Activated CD8-positive, alpha-beta memory T cell treated with anti-CD3 and anti-CD28 coated beads, Interleukin-2, amount 50 U/mL, for 48 hours (primary cell): ENCODE measurements at regions not wholly inside any gene's neighbourhood (a gene's known extent, or its start where the extent isn't known, plus 50 kb on each side); places are given as distances from the start of the nearest gene placed in this dataset.

Experiments used
- DNase-seq: peaks from one replicate; pipeline ENCODE4 v3.0.0-alpha.2; 2020

DNA sequence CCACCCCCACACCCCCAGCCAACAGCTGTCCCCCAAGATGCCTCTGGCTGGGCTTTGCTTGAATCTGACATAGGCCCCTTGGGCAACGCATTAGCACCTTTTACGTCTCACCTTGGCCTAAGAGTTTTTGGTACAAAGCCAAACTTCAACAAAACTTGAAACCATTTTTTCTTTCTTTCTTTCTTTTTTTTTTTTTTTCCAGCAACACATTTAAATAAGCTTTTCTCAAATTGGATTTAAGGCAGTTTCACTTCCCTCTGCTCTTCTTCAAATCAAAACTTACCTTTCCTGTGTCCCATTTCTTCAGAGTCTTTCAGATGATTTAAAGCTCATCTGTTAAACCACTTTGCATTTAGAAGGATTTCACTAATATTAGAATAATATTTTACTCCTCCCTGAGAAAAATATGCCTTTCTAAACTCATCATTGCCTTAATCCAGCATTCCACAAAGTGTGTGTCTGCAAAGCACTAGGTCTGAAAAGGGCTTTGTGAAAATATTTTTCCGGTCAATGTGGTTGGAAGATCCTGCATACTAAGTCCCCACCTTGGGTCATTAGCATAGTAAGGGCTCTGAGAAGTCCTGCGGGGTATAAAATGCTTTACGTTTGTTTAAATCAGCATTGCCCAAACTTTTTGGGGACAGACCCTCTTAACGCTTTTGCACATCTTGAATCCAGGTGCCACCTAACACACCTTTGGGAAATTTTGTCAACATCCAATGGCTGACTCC is 217.0 kb downstream of the TLE3 start:
- no peak for DNase-seq

DNA sequence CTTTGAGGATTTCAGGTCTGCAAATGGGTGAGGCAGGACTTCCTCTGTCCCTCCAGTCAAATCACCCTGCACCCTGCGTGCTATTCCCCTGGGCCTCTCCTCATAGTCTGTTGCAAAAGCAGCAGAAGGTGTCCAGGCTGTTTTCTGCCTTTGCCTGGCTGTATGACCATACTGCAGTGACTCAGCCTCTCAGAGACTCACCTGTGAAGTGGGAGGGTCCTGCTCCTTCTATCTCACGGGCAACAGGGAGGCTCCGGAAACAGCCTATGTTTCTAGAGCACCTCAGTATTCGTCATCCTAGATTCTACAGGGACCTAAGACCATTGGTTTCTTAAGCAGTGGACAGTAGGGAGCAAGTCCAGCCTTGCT is 216.4 kb downstream of the TLE3 start:
- DNase-seq = no peak

DNA sequence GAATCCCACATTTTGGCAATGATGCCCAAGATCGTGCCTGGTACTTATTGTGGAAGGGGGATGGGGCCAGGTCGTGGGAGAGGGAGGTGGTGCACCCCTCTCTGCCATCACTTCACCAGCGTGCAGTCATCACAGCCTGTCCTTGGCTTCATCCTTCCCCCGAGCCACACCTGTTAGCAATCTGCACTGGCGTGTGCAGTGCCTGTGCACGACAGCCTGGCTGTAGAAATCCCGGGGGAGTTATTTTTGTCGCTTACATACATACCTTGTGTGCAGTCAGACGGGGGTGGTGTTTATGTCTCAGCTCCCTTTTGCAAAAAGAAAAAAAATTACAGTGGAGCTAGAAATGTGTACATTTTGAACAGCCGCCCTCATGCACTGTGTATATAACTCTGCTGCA is 216.0 kb downstream of the TLE3 start:
- DNase-seq = no peak

DNA sequence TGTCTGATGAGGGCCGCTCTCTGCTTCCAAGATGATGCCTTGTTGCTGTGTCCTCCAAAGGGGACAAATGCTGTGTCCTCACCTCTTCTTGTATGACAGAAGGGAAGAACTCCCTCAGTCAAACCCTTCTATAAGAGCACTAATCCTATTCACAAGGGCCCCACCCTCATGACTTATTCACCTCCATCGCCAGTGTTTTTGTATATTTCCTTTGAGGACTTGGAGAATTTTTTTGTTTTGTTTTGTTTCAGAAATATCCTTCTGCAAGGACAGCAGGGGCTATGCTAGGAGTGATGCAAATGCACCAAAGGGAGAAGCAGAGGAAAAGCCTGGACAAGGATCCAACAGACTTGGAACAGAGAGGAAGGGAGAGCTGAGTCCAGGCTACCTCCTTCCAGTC is 214.4 kb downstream of the TLE3 start:
- no peak for DNase-seq

DNA sequence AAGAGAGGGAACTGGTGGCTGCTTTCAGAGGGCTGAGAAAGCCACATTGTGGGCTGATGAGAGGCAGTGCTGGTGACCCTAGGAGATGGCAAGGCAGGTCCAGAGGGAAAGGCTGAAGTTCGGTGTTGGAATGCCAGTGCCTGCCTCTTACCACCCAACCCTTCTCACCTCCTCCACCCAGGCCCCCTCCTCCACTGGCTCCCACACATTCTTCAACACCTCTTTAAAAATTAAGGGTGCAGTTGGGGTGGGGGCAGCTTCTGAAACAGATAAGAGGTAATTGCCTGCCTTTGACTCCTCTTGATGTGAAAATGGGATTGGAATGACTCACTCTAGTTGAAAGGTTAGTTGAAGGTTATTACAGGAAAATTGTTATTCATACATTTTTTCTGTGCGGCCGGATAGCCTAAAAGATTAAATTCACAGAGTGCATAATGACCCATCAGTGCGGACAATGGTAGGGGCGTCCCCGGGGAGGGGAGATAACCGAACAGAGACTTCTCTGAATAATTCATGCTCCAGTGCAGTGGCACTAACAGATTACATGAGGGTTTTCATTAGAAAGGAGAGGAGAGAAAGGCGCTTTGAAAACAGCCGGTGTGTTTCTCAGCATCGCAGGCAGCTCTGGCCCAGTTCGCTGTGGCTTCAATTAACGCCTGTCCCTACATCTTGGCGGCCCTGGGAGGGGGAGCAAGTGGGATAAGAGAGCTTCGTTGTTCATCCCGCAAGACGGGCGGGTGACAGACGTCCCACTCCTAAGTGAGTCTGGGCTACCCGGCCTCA is 212.4 kb downstream of the TLE3 start:
- DNase-seq = no peak

DNA sequence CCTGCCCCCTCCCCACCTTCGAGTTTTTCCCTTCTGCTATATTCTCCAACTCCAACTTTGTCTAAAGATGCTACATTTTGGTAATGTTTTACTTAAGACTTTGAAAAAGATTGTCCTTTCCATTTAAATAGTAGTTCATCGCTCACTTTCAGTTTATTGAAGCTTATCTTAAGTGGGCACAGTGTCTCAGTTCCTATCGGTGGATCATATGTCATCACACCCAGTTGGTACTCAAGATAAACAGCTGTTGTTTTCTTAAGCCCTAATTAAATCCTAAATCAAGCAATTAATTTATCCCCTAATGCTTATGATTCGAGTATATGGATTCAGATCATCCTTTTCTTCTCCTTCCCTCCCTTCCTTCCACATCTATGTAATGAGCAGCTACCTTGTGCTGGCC is 210.7 kb downstream of the TLE3 start:
- DNase-seq = no peak

DNA sequence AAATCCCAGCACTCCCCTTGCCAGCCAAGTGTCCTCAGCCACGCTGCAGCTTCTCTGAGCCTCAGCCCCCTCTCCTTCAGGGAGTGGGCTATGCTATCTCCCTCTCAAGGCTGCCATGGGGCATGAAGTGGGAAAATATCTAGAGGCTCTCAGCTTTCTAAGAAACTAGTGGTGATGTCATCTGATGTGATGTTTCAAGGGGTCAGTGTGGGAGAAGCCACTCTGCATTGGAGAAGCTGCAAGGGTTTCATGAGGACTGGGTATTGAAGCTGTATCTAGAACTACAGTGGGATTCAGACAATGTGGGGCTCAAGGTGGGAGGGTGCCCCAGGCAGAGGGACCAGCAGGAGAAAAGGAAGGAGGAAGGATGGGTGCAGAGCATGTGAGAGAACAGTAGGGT is 210.2 kb downstream of the TLE3 start:
- no peak for DNase-seq

DNA sequence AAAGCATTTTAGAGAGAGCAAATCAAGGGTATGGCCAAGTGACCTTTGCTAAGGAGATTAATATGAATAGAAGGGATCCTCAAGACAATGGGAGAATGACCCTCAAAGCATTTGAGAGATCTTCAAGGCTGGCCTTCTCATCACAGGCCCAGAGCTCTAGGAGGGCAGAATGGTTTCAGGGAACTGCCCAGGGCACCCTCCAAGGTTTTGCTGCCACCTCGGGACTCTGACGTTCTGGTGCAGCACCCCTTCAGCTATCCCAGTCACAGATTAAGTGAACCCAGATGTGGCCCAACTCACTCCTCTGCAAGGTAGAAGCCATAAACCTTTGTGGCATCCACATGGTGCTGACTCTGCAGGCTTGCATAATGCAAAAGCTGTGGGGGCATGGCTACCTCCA is 209.3 kb downstream of the TLE3 start:
- DNase-seq = no peak

DNA sequence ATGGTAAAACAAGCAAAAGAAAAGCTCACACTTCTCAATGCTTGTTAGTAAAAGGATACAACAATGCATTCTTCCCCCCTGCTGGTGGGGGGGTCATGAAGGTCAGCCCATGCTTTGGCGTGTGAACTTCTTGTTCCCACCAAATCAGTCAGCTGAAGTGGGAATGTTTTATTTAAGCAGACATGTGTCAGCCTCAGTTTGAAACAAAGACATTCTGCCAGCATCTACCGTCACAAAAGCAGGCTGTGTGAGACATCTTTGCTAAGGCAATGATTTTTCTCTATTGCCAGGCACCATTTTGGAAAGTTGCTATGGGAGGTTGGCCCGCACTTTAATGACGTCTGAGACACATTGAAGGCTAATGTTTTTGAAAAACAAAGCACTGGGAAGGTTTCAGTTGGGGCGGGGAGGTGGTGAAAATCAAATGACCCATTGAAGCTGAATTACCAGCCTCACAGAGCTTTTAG is 206.6 kb downstream of the TLE3 start:
- no peak for DNase-seq

DNA sequence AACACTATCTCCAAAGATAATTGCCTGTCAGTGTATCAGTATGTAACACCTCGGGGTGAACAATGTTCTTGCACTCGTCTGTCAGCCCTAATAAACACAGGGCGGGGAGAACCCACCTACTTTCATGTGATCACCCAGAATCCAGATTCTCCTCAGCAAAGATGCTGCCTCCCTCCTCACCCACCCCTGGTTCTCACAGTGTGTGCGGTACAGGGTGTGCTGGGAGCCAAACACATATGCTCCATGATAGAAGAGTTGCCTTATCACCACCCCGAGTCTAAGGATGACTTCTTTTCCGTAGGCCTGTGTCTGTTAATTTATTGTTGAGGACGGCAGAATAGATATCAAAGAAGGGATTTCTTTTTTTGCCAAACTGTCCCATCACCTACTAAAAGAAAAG is 206.1 kb downstream of the TLE3 start:
- no peak for DNase-seq

DNA sequence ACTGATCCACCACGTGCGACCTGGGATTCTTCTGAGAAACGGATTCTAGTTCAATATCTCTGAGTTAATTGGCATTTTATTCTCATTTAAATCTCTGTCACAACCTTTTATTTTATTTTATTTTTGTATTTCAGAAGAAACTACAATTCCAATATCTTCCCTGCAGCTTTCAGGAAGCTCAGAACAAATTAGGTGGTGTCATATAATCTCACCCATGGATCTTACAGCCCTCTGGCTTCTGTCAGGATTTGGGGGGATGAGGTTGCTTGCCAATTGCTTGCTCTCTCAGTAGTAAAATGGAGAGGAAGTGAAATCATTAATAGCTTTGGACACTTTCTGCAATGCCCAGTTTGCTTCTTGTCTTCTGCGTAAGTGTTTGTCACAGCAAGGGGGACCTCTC is 205.4 kb downstream of the TLE3 start:
- DNase-seq = no peak

DNA sequence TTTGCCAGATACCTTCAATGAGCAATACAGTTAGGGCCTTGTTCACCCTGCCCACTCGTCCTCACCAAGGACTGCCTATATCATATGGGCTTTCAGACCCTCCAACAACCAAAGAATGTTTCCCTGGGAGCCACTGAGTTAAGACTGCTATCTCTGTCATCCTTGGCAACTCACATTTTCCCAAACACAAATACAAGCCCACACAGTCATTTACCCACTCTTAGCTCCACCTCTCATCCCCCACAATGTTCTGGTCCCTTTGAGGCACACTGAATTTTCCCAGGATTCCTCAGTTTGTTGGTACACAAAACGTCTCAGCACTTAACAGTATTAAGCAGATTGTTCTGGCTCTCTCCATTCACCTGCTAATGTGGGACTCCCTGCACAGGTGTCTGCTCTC is 204.6 kb downstream of the TLE3 start:
- DNase-seq = no peak

DNA sequence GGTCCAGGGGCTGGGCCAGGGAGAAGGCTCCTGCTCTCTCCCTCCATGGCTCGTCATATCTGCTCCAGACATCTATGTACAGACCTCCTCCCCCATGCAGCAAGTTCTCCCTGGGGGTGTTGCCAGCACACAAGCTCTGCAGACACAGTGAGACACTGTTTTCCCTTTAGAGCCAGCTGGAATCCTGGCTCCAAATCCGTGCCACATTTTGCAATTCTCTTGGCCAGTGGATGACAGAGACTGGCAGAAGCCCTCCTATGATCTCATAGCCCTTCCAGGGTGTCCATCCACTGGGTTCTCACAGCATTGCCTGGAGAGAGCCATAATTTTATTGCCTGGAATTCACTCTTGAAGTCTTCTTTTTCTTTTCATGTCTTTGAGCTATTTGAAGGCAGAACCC is 203.9 kb downstream of the TLE3 start:
- DNase-seq = no peak

DNA sequence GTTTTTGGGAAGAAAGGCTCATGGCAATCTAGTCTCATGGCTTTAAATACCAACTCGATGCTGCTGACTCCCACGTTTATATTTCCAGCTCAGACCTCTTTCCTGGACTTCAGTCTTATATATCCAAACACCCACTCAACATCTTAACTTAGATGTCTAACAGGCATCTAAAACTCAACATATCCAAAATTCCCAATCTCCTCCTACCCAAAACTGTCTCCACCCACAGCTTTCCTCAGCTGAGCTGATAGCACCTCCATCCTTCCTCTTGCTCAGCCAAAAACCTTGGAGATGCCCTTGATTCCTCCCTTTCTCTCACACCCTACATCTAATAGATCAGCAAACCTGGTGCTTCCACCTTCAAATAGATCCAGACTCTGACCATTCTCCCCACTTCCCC is 202.5 kb downstream of the TLE3 start:
- no peak for DNase-seq

DNA sequence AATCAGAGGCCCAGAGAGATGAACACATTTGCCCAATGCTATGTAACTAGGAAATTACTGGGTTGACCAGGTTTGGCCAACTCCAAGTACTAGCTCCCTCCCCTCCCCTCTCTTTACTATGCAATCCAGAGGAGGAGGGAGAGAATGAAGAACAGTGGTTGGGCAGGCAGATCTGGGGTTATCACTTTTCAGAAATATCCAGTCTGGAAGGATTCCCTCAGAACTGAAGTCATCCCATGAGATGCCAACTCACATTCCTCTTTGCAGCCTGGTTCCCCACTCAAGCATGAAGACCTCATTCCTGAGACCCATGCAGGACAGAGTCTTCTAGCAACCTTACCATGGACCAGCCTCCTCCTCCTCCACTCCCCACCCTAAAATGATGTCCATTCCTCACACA is 201.1 kb downstream of the TLE3 start:
- DNase-seq = no peak

DNA sequence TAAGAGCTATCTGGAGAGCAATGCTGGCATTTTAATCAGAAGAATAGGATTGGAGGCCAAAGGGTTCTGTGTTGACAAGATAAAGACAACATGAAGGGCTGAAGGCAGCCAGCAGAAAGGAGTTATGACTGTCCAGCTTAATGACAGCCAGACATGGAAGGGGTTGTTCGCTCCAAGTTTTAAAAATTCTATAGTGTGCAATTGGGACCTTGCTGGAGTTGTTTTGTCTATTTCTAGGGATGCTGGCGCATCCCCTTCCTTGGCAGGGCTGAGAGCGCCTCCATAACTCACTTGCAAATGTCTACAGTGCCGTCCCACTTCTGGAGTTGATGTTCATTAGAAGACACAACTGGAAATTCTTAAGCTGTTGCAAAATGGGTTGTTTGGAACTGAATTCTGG is 200.7 kb downstream of the TLE3 start:
- no peak for DNase-seq

DNA sequence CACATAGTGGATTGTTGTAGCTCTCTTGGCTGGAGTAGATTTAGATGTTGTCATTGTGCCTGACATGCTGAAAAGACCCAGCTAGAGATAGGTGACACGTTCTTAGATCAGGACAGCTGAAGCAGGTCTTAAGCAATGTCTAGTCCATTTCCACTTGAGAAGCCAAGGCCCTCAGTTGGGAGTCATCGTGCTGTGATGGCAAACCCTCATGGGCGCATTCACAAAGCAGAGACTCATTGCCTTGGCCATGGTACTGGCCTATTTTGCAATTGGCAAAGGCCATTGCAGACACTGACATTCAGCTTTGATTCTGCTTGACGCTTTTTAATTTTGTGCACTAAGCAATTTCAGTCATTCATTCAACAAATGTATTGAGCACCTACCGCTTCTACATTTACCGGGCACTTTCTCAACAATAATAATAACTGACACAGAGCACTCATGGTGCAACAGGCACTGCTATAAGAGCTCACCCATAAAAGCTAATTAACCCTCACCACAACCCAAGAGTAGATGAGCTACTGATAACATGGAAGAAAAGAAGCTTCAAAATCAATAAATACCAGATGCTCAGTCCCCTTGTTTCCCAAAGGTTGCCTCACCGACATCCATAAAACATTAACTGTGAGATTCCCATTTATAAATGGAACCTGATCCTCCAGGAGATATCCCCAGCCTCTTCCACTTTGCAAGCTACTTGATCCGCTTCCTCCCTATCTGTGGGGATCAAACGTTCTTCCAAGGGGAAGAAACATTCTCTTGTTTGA is 200.1 kb downstream of the TLE3 start:
- no peak for DNase-seq

DNA sequence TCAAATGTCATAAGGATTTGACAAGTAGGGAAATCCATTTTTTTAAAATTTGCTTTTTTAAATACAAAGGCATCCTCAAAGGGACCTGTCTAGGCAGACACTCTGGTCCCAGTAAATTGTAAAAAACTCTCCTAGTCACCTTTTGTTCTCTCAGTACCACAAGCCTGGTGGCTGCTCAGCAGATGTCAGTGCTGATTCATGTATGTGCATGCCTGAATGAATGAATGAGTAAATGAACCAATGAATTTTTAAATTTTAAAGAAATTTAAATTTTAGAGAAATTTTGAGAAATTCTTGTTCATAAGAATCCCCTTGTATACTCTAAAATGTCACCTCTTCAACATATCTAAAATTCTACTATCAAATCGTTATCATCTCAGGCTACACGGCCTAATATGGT is 199.5 kb downstream of the TLE3 start:
- DNase-seq = no peak

DNA sequence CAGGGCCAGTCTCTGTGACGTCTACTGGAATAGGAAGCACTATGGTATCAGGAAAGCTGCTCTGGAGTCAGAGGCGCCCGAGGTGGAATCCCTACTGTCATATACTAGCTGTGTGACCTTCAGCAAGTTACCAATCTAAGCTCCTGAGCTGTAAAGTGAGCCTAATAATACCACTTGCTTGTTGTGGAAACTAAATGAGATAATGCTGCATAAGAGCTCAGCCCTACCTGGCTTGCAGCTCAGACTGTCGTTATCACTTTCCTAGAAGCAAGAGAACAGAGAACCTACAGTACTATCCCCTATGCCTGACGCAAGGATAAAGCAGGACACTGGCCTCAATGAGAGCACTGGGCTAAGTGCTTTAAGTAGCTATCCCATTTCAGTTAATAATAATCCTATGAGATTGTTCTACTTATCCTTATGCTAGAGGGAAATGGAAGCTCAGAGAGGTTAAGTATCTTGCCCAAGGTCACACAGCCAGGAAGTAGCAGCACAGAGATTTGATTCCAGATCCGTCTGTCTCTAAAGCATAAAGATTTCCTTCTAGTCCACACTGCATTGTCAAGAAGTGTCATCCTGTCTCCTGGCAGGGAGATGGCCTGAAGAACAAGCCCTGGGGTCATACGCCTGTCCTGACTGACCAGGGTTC is 195.2 kb downstream of the TLE3 start:
- DNase-seq = no peak

DNA sequence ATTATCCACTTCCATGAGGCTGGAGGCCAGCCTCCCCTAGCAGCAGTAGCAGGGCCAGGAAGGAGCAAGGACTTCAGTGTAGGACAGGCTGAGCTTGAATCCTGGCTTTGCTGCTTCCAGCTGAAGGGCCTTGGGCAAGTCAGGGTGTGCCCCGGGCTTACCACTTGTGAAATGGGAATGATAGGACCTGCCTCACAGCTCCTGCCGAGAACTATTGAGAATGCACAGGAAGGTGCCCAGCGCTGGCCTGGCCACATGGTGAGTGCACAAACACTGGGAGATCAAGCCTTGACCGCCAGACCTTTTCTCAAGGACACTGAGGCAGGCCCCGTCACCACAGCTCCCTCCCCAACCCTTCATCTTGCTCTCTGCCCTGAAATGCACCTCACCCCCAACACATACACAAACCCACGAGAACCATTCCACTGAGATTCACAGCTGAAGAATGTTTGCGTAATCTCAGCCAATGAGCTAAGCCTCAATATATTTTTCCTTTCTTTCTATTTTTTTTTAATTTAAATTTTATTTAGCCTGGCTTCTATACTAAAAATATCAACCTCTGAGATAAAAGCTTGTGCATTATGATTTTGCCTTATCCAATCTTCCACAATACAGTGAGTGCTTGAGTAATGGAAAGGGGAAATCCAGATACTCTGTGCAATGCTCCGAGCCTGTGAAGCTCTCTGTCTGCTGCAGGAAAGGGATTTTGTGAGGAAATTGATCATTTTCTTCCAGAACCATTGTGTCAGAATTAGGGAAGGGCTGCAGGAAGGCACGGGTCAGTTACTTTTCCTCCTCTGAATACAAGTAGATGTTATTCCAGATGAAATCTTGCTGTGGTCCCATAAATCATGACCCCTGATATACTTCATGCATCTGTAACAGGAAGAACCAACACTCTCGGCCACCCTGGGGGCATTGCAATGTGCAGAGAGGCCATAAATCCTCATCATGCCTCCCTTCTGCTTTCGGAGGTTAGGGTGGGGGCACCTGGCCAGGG is 193.9 kb downstream of the TLE3 start:
- no peak for DNase-seq

DNA sequence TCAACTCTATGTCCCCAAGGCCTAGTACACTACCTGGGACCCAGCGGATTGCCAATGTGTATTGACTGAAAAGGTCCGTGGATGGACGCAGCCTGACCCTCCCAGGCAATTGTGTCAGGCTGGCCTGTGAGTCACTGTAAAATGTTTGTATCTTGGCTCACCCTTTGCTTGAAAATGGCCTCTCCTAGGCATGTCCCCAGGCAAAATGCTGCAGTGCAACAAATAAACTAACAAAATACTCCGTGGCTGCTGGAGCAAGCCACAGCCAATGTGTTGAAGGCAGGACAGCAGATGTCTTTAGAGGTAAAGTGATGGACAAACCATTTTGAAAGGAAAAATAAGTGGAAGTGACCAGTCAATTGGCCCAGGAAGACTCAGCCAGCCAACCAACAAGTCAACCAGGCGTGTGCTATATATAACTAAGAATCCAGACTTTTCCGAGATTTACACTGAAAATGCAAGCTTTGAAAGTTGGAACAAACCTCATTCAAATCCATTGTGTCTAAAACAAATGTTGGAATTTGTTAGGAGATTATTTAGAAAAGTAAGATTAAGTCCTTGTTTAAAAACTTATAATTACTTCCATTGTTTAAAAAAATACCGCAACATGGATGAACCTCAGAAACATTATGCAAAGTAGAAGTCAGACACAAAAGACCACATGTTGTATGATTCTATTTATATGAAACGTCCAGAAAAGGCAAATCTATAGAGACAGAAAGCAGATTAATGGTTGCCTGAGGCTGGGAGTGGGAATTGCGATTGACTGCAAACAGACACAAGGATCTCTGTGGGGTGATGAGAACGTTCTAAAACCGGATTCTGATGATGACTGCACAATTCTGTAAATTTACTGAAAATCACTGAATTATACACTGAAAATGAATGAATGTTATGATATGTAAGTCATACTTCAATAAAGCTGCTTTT is 191.2 kb downstream of the TLE3 start:
- DNase-seq = no peak
